ENCODE measurements at regions not wholly inside any gene's neighbourhood (a gene's known extent, or its start where the extent isn't known, plus 50 kb on each side); places are given as distances from the start of the nearest gene placed in this dataset.

- no peak for TF ChIP-seq CTCF (IDR thresholded peaks at IDR 0.05)
Measured at GRCh38 chr6:14736554-14736953, 509.3 kb upstream of the JARID2 start.

DNA sequence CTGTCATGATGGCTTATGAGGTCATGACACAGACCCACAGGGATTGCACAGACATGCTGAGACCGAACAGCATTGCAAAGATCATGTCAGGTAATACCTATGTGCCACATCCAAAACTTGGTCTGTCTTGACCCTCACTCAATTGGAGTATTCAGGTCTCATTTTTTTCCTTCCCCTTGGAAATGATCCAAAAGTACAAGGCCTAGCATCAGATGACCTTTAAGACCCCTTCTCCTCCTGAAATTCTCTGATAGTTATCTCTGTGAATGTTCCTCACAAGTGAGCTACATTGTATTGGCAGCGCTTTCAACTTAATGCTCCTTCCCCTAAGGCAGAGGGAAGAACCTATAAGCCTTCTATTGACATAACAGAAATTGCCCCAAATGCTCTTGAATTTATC lies 507.4 kb upstream of the JARID2 start:
- TF ChIP-seq CTCF (IDR thresholded peaks at IDR 0.05): no peak

DNA sequence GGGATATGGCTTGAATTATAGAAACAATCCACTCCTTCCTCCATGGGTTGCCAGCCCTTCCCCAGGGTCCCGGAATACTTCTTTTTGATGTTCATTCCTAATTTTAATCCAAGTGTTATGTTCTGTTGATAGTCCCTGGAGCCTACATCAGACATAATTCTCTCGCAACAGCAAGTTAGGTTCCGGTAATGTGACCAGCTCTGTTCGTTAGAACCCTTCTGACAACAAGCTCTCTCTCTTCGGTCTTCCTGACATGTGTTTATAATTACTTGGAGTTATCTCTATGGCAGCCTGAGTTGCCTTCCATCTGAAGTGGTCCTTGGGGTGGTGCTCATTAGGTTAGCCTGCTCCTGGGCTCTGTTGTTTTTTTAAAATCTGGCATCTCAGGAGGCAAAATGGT lies 506.9 kb upstream of the JARID2 start:
- no peak for TF ChIP-seq CTCF (IDR thresholded peaks at IDR 0.05)

- TF ChIP-seq CTCF (IDR thresholded peaks at IDR 0.05): no peak
Measured at GRCh38 chr6:14739827-14740226, 506.0 kb upstream of the JARID2 start.

DNA sequence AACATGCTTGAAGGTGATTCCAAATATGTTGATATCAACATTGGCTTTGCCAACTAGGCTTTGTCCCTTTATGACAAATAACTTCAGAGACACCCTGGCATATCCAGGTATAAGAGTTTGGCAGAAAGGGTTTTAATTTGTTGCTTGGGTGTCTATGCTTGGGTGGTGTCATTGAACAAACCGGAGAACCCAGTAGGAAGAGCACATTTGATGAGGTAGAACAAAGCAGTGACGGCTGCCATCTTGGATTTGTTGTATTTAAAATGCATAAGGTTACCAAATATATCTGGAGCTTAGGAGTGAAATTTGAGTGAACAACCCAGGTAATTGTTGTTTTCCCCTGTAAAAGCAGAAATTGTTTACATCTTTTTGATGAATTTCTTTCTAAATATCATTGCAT lies 503.7 kb upstream of the JARID2 start:
- no peak for TF ChIP-seq CTCF (IDR thresholded peaks at IDR 0.05)

DNA sequence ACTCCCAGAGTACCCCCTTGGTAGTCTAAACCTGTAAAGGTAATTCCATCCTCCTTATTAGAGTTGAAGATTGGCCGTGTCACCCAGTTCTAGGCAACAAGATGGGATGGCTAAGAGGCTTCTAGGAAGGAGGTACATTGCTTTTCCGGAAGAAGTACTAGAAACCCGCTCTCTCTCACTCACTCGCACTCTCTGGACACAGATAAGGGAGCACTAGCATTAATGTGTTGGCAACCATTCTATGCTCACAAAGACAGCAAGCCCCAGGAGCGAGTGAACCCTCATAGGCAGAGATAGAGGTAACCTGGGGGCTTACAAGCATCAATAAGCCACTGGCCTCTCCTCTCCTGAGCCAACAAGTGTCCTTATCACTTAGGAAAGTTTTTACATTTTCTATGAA lies 503.2 kb upstream of the JARID2 start:
- no peak for TF ChIP-seq CTCF (IDR thresholded peaks at IDR 0.05)

GRCh38 chr6:14743144-14743473 lies 502.8 kb upstream of the JARID2 start:
- no peak for TF ChIP-seq CTCF (IDR thresholded peaks at IDR 0.05)

- no peak for TF ChIP-seq CTCF (IDR thresholded peaks at IDR 0.05)
Measured at GRCh38 chr6:14743474-14744211, 502.2 kb upstream of the JARID2 start.
